ENCODE measurements at regions not wholly inside any gene's neighbourhood (a gene's known extent, or its start where the extent isn't known, plus 50 kb on each side); places are given as distances from the start of the nearest gene placed in this dataset.
"Not testable (repeated sequence)": the region's sequence is repeated elsewhere in the genome, so short reads cannot be mapped to it uniquely, and the experiment has no call there.

GRCh38 chr14:95818581-95818980, 58.1 kb upstream of the TUNAR start:
- no peak for DNase-seq

GRCh38 chr14:95817271-95817670, 59.4 kb upstream of the TUNAR start:
- no peak for DNase-seq

- no peak for DNase-seq
Measured at GRCh38 chr14:95816539-95816938, 60.1 kb upstream of the TUNAR start.

GRCh38 chr14:95815226-95815690, 61.4 kb upstream of the TUNAR start:
- DNase-seq, result no peak

GRCh38 chr14:95814363-95815225, 62.0 kb upstream of the TUNAR start:
- no peak for DNase-seq

GRCh38 chr14:95811813-95812212, 64.8 kb upstream of the TUNAR start:
- DNase-seq, result no peak

GRCh38 chr14:95808371-95808770, 68.3 kb upstream of the TUNAR start:
- DNase-seq, result no peak

- no peak for DNase-seq
Measured at GRCh38 chr14:95796788-95797187, 79.8 kb upstream of the TUNAR start.

GRCh38 chr14:95787941-95788340, 74.0 kb upstream of the TCL1A start:
- DNase-seq, result no peak

GRCh38 chr14:95786566-95786965, 72.6 kb upstream of the TCL1A start:
- no peak for DNase-seq

- no peak for DNase-seq
Measured at GRCh38 chr14:95784137-95784536, 70.2 kb upstream of the TCL1A start.

- DNase-seq, result no peak
Measured at GRCh38 chr14:95776798-95777534, 63.0 kb upstream of the TCL1A start.

- peak; percentile 76 for DNase-seq
Measured at GRCh38 chr14:95774265-95775160, 60.6 kb upstream of the TCL1A start.

GRCh38 chr14:95770777-95771176, 56.9 kb upstream of the TCL1A start:
- DNase-seq, result no peak

- DNase-seq, result no peak
Measured at GRCh38 chr14:95769976-95770375, 56.1 kb upstream of the TCL1A start.

GRCh38 chr14:95769431-95769830, 55.5 kb upstream of the TCL1A start:
- DNase-seq, result not testable (repeated sequence)

GRCh38 chr14:95765051-95765450, 51.1 kb upstream of the TCL1A start:
- DNase-seq, result no peak

- no peak for DNase-seq
Measured at GRCh38 chr14:95763875-95764274, 50.0 kb upstream of the TCL1A start.

Data from stimulated activated CD8-positive, alpha-beta memory T cell treated with anti-CD3 and anti-CD28 coated beads, Interleukin-4, amount 100 ng/mL, for 48 hours (primary cell).